ENCODE measurements at regions not wholly inside any gene's neighbourhood (a gene's known extent, or its start where the extent isn't known, plus 50 kb on each side); places are given as distances from the start of the nearest gene placed in this dataset.

GRCh38 chrX:3166670-3167455 lies 125.6 kb downstream of the ARSF start:
- no peak for TF ChIP-seq CTCF (IDR thresholded peaks at IDR 0.05; ENCODE audit: low read depth, low read length, missing input control)
- TF ChIP-seq ZBTB33 (IDR thresholded peaks at IDR 0.05): no peak
- no peak for TF ChIP-seq YY1 (IDR thresholded peaks at IDR 0.05)
- no peak for TF ChIP-seq FOXA1 (IDR thresholded peaks at IDR 0.05)
